GM13976 (cell line): ENCODE measurements at regions not wholly inside any gene's neighbourhood (a gene's known extent, or its start where the extent isn't known, plus 50 kb on each side); places are given as distances from the start of the nearest gene placed in this dataset.
A peak's percentile ranks its signal among the peaks of the same experiment; 100 is the strongest.
"Not testable (repeated sequence)": the region's sequence is repeated elsewhere in the genome, so short reads cannot be mapped to it uniquely, and the experiment has no call there.

ENCODE experiments used
- DNase-seq: peaks from one replicate; pipeline ENCODE4 v3.0.0; 2012; ENCODE audit warnings: low spot score
- CTCF ChIP-seq: IDR thresholded peaks from 2 replicates; pipeline ENCODE4 v1.5.1; 2012; ENCODE audit warnings: borderline replicate concordance, mild to moderate bottlenecking; ENCODE audit not compliant: insufficient read depth; ENCODE audit errors: extremely low read depth, missing control alignments, control extremely low read depth
- in situ Hi-C: fragments of 300-500 bp; cut with MboI; formaldehyde crosslinking; loops from one replicate; pipeline ENCODE4 v1.12.0; 2022; ENCODE audit warnings: low sequenced_read_pairs, mixed read lengths, inconsistent platforms; ENCODE audit not compliant: unreplicated experiment

- TF ChIP-seq CTCF: no peak
- no peak for DNase-seq
- in situ Hi-C loops: no loop called here
Observed at GRCh38 chr1:101440485-101440884, 203.7 kb downstream of the S1PR1 start.

- TF ChIP-seq CTCF: no peak
- in situ Hi-C loops: no loop called here
- DNase-seq: no peak
Observed at GRCh38 chr1:101444381-101444780, 207.6 kb downstream of the S1PR1 start.

GRCh38 chr1:101444873-101445618, 208.2 kb downstream of the S1PR1 start:
- no peak for DNase-seq
- TF ChIP-seq CTCF: no peak
- in situ Hi-C loops: no loop called here

- TF ChIP-seq CTCF: no peak
- no peak for DNase-seq
- in situ Hi-C loops: no loop called here
Observed at GRCh38 chr1:101448018-101448417, 211.2 kb downstream of the S1PR1 start.

GRCh38 chr1:101450691-101451090, 213.9 kb downstream of the S1PR1 start:
- DNase-seq, in situ Hi-C loops: not testable (repeated sequence)

GRCh38 chr1:101451888-101452287, 215.1 kb downstream of the S1PR1 start:
- in situ Hi-C loops: no loop called here
- no peak for TF ChIP-seq CTCF
- peak; percentile 13 for DNase-seq

GRCh38 chr1:101452825-101453224, 216.0 kb downstream of the S1PR1 start:
- TF ChIP-seq CTCF: no peak
- no peak for DNase-seq
- in situ Hi-C loops: no loop called here
